ENCODE measurements at regions not wholly inside any gene's neighbourhood (a gene's known extent, or its start where the extent isn't known, plus 50 kb on each side); places are given as distances from the start of the nearest gene placed in this dataset.

GRCh38 chr5:4180703-4181102, 585.1 kb downstream of the IRX1 start:
- Histone ChIP-seq H3K79me2 (ENCODE audit: control insufficient read depth, insufficient read depth, low read length, unreplicated experiment) (no peaks in the 10 kb centered on the region), H3K27ac (ENCODE audit: low read depth, low read length) (no peak overlapping the region), H3K4me3 (ENCODE audit: low read depth, low read length) (no peak overlapping the region), H3K4me1 (ENCODE audit: control insufficient read depth, insufficient read depth, low read length, unreplicated experiment) (no peaks in the 10 kb centered on the region), H2AFZ (ENCODE audit: low read length, unreplicated experiment) (no peak overlapping the region), H3K27me3 (ENCODE audit: insufficient read depth, low read length) (no peaks in the 10 kb centered on the region), H3K36me3 (ENCODE audit: insufficient read depth, low read length) (no peaks in the 10 kb centered on the region)

- H3K27ac ChIP-seq (ENCODE audit: low read depth, low read length) = no peak overlapping the region
- no peaks in the 10 kb centered on the region for H3K36me3 ChIP-seq (ENCODE audit: insufficient read depth, low read length)
- no peaks in the 10 kb centered on the region for H3K27me3 ChIP-seq (ENCODE audit: insufficient read depth, low read length)
- H3K79me2 ChIP-seq (ENCODE audit: control insufficient read depth, insufficient read depth, low read length, unreplicated experiment) = no peaks in the 10 kb centered on the region
- no peak overlapping the region for H2AFZ ChIP-seq (ENCODE audit: low read length, unreplicated experiment)
- no peaks in the 10 kb centered on the region for H3K4me1 ChIP-seq (ENCODE audit: control insufficient read depth, insufficient read depth, low read length, unreplicated experiment)
- no peak overlapping the region for H3K4me3 ChIP-seq (ENCODE audit: low read depth, low read length)
These were observed 586.5 kb downstream of the IRX1 start for GRCh38 chr5:4182144-4182543.

DNA sequence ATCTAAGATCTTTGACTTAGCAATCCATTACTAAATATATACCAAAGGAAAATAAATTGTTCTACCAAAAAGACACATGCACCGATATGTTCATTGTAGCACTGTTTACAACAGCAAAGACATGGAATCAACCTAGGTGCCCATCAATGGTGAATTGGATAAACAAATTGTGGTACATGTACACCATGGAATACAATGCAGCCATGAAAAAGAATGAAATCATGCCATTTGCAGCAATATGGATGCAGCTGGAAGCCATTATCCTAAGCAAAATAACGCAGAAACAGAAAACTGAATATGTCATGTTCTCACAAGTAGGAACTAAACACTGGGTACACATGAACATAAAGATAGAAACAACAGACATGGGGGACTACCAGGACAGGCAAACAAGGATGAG, 589.5 kb downstream of the IRX1 start:
- Histone ChIP-seq H3K27ac (ENCODE audit: low read depth, low read length) (no peak overlapping the region), H3K79me2 (ENCODE audit: control insufficient read depth, insufficient read depth, low read length, unreplicated experiment) (no peaks in the 10 kb centered on the region), H3K4me1 (ENCODE audit: control insufficient read depth, insufficient read depth, low read length, unreplicated experiment) (no peaks in the 10 kb centered on the region), H3K4me3 (ENCODE audit: low read depth, low read length) (no peak overlapping the region), H3K27me3 (ENCODE audit: insufficient read depth, low read length) (no peaks in the 10 kb centered on the region), H3K36me3 (ENCODE audit: insufficient read depth, low read length) (no peaks in the 10 kb centered on the region), H2AFZ (ENCODE audit: low read length, unreplicated experiment) (no peak overlapping the region)

- no peak overlapping the region for H3K4me3 ChIP-seq (ENCODE audit: low read depth, low read length)
These were observed 593.1 kb downstream of the IRX1 start for GRCh38 chr5:4188704-4189103.

GRCh38 chr5:4189317-4189716, 593.7 kb downstream of the IRX1 start:
- H3K27ac ChIP-seq (ENCODE audit: low read depth, low read length) = no peak overlapping the region
- no peak overlapping the region for H3K4me3 ChIP-seq (ENCODE audit: low read depth, low read length)
- H3K79me2 ChIP-seq (ENCODE audit: control insufficient read depth, insufficient read depth, low read length, unreplicated experiment) = no peaks in the 10 kb centered on the region
- H3K36me3 ChIP-seq (ENCODE audit: insufficient read depth, low read length) = no peaks in the 10 kb centered on the region
- no peaks in the 10 kb centered on the region for H3K27me3 ChIP-seq (ENCODE audit: insufficient read depth, low read length)
- no peak overlapping the region for H2AFZ ChIP-seq (ENCODE audit: low read length, unreplicated experiment)
- H3K4me1 ChIP-seq (ENCODE audit: control insufficient read depth, insufficient read depth, low read length, unreplicated experiment) = no peaks in the 10 kb centered on the region

More at GRCh38 chr5:4188704-4189103, 593.1 kb downstream of the IRX1 start:
- Histone ChIP-seq H2AFZ (ENCODE audit: low read length, unreplicated experiment) (no peak overlapping the region), H3K27ac (ENCODE audit: low read depth, low read length) (no peak overlapping the region), H3K36me3 (ENCODE audit: insufficient read depth, low read length) (no peaks in the 10 kb centered on the region), H3K27me3 (ENCODE audit: insufficient read depth, low read length) (no peaks in the 10 kb centered on the region), H3K79me2 (ENCODE audit: control insufficient read depth, insufficient read depth, low read length, unreplicated experiment) (no peaks in the 10 kb centered on the region), H3K4me1 (ENCODE audit: control insufficient read depth, insufficient read depth, low read length, unreplicated experiment) (no peaks in the 10 kb centered on the region)

GRCh38 chr5:4191041-4191440, 595.4 kb downstream of the IRX1 start:
- no peak overlapping the region for H3K27ac ChIP-seq (ENCODE audit: low read depth, low read length)
- no peak overlapping the region for H3K4me3 ChIP-seq (ENCODE audit: low read depth, low read length)
- no peaks in the 10 kb centered on the region for H3K36me3 ChIP-seq (ENCODE audit: insufficient read depth, low read length)
- no peaks in the 10 kb centered on the region for H3K79me2 ChIP-seq (ENCODE audit: control insufficient read depth, insufficient read depth, low read length, unreplicated experiment)
- H2AFZ ChIP-seq (ENCODE audit: low read length, unreplicated experiment) = no peak overlapping the region
- no peaks in the 10 kb centered on the region for H3K4me1 ChIP-seq (ENCODE audit: control insufficient read depth, insufficient read depth, low read length, unreplicated experiment)
- H3K27me3 ChIP-seq (ENCODE audit: insufficient read depth, low read length) = no peaks in the 10 kb centered on the region

DNA sequence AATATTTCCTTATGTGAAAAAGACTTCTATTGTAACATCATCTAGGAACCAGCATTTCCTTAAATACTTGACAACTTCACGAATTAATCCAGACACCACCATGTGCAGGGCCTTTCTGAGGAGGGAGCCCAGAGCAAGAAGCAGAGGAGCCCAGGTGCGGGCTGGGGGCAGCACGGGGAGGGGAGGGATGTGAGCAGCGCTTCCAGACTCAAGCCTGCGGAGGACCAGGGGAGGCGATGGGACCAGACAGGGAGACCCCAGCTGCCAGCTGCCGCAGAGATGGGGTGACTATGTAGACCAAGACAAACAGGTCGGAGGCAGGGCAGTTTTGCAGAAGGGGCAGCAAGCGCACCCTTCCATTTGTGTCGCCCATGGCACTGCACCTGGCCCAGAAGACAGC, 596.1 kb downstream of the IRX1 start:
- no peak overlapping the region for H3K27ac ChIP-seq (ENCODE audit: low read depth, low read length)
- H3K79me2 ChIP-seq (ENCODE audit: control insufficient read depth, insufficient read depth, low read length, unreplicated experiment) = no peaks in the 10 kb centered on the region
- H3K27me3 ChIP-seq (ENCODE audit: insufficient read depth, low read length) = no peaks in the 10 kb centered on the region
- H2AFZ ChIP-seq (ENCODE audit: low read length, unreplicated experiment) = no peak overlapping the region
- H3K4me1 ChIP-seq (ENCODE audit: control insufficient read depth, insufficient read depth, low read length, unreplicated experiment) = no peaks in the 10 kb centered on the region
- H3K4me3 ChIP-seq (ENCODE audit: low read depth, low read length) = no peak overlapping the region
- no peaks in the 10 kb centered on the region for H3K36me3 ChIP-seq (ENCODE audit: insufficient read depth, low read length)

- no peaks in the 10 kb centered on the region for H3K36me3 ChIP-seq (ENCODE audit: insufficient read depth, low read length)
- no peak overlapping the region for H2AFZ ChIP-seq (ENCODE audit: low read length, unreplicated experiment)
- H3K27me3 ChIP-seq (ENCODE audit: insufficient read depth, low read length) = no peaks in the 10 kb centered on the region
- H3K4me3 ChIP-seq (ENCODE audit: low read depth, low read length) = no peak overlapping the region
- no peaks in the 10 kb centered on the region for H3K79me2 ChIP-seq (ENCODE audit: control insufficient read depth, insufficient read depth, low read length, unreplicated experiment)
- no peaks in the 10 kb centered on the region for H3K4me1 ChIP-seq (ENCODE audit: control insufficient read depth, insufficient read depth, low read length, unreplicated experiment)
- no peak overlapping the region for H3K27ac ChIP-seq (ENCODE audit: low read depth, low read length)
These were observed 596.5 kb downstream of the IRX1 start for GRCh38 chr5:4192111-4192510.

DNA sequence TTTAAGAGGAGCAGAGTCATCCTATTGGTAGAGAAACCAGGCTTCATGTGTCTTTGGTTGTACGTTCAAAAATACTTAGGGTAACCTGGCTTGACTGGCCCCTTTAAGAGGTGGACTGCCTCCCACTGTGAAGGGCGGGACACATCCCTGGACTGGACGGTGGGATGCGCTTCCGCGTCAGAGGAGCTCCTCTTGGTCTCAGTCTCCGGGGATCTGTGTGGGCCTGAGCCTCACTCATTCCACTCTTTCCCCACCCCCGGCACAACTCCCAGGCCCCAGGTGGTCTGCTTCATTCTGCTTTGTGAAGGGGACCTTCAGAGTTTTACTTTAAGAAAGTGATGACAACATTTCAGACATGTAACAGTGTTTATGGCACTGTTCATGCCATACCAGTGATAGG, 601.1 kb downstream of the IRX1 start:
- H3K36me3 ChIP-seq (ENCODE audit: insufficient read depth, low read length) = no peaks in the 10 kb centered on the region
- no peak overlapping the region for H3K4me3 ChIP-seq (ENCODE audit: low read depth, low read length)
- no peak overlapping the region for H3K27ac ChIP-seq (ENCODE audit: low read depth, low read length)
- no peaks in the 10 kb centered on the region for H3K4me1 ChIP-seq (ENCODE audit: control insufficient read depth, insufficient read depth, low read length, unreplicated experiment)
- no peaks in the 10 kb centered on the region for H3K27me3 ChIP-seq (ENCODE audit: insufficient read depth, low read length)
- no peaks in the 10 kb centered on the region for H3K79me2 ChIP-seq (ENCODE audit: control insufficient read depth, insufficient read depth, low read length, unreplicated experiment)
- no peak overlapping the region for H2AFZ ChIP-seq (ENCODE audit: low read length, unreplicated experiment)

- no peaks in the 10 kb centered on the region for H3K27me3 ChIP-seq (ENCODE audit: insufficient read depth, low read length)
- no peaks in the 10 kb centered on the region for H3K4me1 ChIP-seq (ENCODE audit: control insufficient read depth, insufficient read depth, low read length, unreplicated experiment)
- no peak overlapping the region for H2AFZ ChIP-seq (ENCODE audit: low read length, unreplicated experiment)
- H3K79me2 ChIP-seq (ENCODE audit: control insufficient read depth, insufficient read depth, low read length, unreplicated experiment) = no peaks in the 10 kb centered on the region
- no peaks in the 10 kb centered on the region for H3K36me3 ChIP-seq (ENCODE audit: insufficient read depth, low read length)
- H3K4me3 ChIP-seq (ENCODE audit: low read depth, low read length) = no peak overlapping the region
- H3K27ac ChIP-seq (ENCODE audit: low read depth, low read length) = no peak overlapping the region
These were observed 601.5 kb downstream of the IRX1 start for GRCh38 chr5:4197151-4197550.

DNA sequence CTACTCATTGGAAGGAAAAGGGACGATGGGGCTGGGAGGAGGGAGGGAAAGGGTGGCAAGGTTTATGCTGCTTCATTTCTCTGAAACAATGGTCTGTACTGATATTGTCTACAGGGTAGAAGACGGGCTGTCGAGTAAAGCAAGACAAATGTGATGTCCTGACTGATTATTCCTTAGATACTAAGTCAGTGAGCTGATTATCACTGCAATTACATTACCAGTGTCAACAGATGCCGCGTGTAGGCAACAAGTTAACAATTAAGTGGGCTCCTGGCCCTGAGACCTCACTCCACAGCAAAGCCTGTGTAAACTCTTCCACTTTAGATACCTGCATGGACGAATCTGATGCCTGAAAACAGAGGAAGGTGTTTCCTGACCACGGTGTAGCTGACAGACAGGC, 602.8 kb downstream of the IRX1 start:
- Histone ChIP-seq H3K27me3 (ENCODE audit: insufficient read depth, low read length) (no peaks in the 10 kb centered on the region), H3K36me3 (ENCODE audit: insufficient read depth, low read length) (no peaks in the 10 kb centered on the region), H3K4me3 (ENCODE audit: low read depth, low read length) (no peak overlapping the region), H3K27ac (ENCODE audit: low read depth, low read length) (no peak overlapping the region), H3K79me2 (ENCODE audit: control insufficient read depth, insufficient read depth, low read length, unreplicated experiment) (no peaks in the 10 kb centered on the region), H2AFZ (ENCODE audit: low read length, unreplicated experiment) (no peak overlapping the region), H3K4me1 (ENCODE audit: control insufficient read depth, insufficient read depth, low read length, unreplicated experiment) (no peaks in the 10 kb centered on the region)

Measured in ACC112 (cell line).